Ovary (tissue), 7 donors: ENCODE measurements at regions not wholly inside any gene's neighbourhood (a gene's known extent, or its start where the extent isn't known, plus 50 kb on each side); places are given as distances from the start of the nearest gene placed in this dataset.

Experiments
- DNase-seq, 5 donors: peaks; one replicate each; pipeline ENCODE4 v3.0.0-alpha.2; 2019 to 2020
- H3K27ac ChIP-seq, 2 donors: fragments of 200-600 bp; one replicate each; pipeline versions ENCODE4 v1.5.1 to v1.8.0; 2019 to 2022
- H3K27me3 ChIP-seq: fragments of 200-600 bp; one replicate; pipeline ENCODE4 v1.8.0; 2022
- H3K36me3 ChIP-seq: fragments of 200-600 bp; sonication (generic); one replicate; pipeline ENCODE4 v1.5.1; 2019
- H3K4me1 ChIP-seq: one replicate; pipeline ENCODE4 v1.8.1; 2013; ENCODE audit warnings: mild to moderate bottlenecking, moderate library complexity; ENCODE audit not compliant: insufficient read depth
- H3K4me3 ChIP-seq: fragments of 200-600 bp; sonication (generic); one replicate; pipeline ENCODE4 v1.5.1; 2017
- H3K9me3 ChIP-seq, 2 donors: fragments of 200-600 bp in 1 of 2; sonication (generic) in 1 of 2; one replicate each; pipeline versions ENCODE4 v1.5.1 to v1.8.1; 2013 to 2019; ENCODE audit warnings: mild to moderate bottlenecking in 1 of 2, moderate library complexity in 1 of 2
- CTCF ChIP-seq, 3 donors: fragments of 450-650 bp in 2 of 3; fragments of 200-600 bp in 1 of 3; IDR thresholded peaks; one replicate each; pipeline versions ENCODE4 v1.5.1 to v1.8.0; 2016 to 2022; ENCODE audit warnings: antibody characterized with exemption in 3 of 3, mild to moderate bottlenecking in 1 of 3
- EP300 ChIP-seq: sonication (generic); formaldehyde crosslinking; IDR thresholded peaks from one replicate; pipeline ENCODE4 v1.6.1; 2017; ENCODE audit warnings: antibody characterized with exemption
- POLR2A ChIP-seq: fragments of 450-650 bp; IDR thresholded peaks from one replicate; pipeline ENCODE4 v1.6.1; 2017; ENCODE audit warnings: antibody characterized with exemption, mild to moderate bottlenecking, moderate library complexity
- WGBS, 3 donors: extraction: QIAGEN DNeasy Blood & Tissue Kit in 1 of 3; methylation state at CpG; one replicate each; pipeline versions ENCODE4 v1.1.5 to v1.1.7; 2013 to 2017; 5-methylcytosine and 5-hydroxymethylcytosine counted together
- intact Hi-C, 4 donors: fragments of 100-400 bp; cut with DNase I; formaldehyde crosslinking; loops; one replicate each; pipeline versions ENCODE4 v1.11.0 to v1.15.1; 2022 to 2023
- donor health status: DM: no; HTN: no; CAD: no; lungs with moderate emphysema.
- donor health status: DM: no; HTN: no; CAD: no.
- donor health status: Bipolar disorder and iron deficiency.
- donor health status: DM: no; HTN: no; CAD: no.
- donor health status: DM: yes; HTN: yes; CAD: no.

GRCh38 chr16:73845238-73846006 lies 451.2 kb upstream of the PSMD7 start:
- TF ChIP-seq EP300 (no peak), CTCF (IDR thresholded peaks at IDR 0.05) (no peak), POLR2A (no peak)
- Histone ChIP-seq H3K4me1 (no peaks in the 10 kb centered on the region), H3K36me3 (no peaks in the 10 kb centered on the region), H3K4me3 (no peak overlapping the region), H3K9me3 (no peaks in the 10 kb centered on the region), H3K27ac (no peak overlapping the region), H3K27me3 (no peaks in the 10 kb centered on the region)
- intact Hi-C loops: no loop called here
- DNase-seq: no peak
- 45 to 67% (median 53%) methylated on average over 7 of the region's 7 CpGs for WGBS, 3 donors

GRCh38 chr16:73840728-73841127 lies 455.9 kb upstream of the PSMD7 start:
- WGBS, 3 donors: 65 to 79% (median 67%) methylated on average over 4 of the region's 4 CpGs
- no peaks in the 10 kb centered on the region for H3K9me3 ChIP-seq
- H3K27ac ChIP-seq: no peak overlapping the region
- no peaks in the 10 kb centered on the region for H3K4me1 ChIP-seq
- H3K27me3 ChIP-seq: no peaks in the 10 kb centered on the region
- intact Hi-C loops: no loop called here
- no peak for DNase-seq
- no peak for TF ChIP-seq POLR2A
- TF ChIP-seq EP300: no peak
- TF ChIP-seq CTCF (IDR thresholded peaks at IDR 0.05): no peak
- H3K36me3 ChIP-seq: no peaks in the 10 kb centered on the region
- H3K4me3 ChIP-seq: no peak overlapping the region

GRCh38 chr16:73831220-73831619 lies 465.4 kb upstream of the PSMD7 start:
- Histone ChIP-seq H3K27ac (no peak overlapping the region), H3K9me3 (no peaks in the 10 kb centered on the region), H3K4me1 (no peaks in the 10 kb centered on the region), H3K4me3 (no peak overlapping the region), H3K27me3 (no peaks in the 10 kb centered on the region), H3K36me3 (no peaks in the 10 kb centered on the region)
- TF ChIP-seq POLR2A (no peak), EP300 (no peak), CTCF (IDR thresholded peaks at IDR 0.05) (no peak)
- intact Hi-C loops: no loop called here
- 66 to 77% (median 68%) methylated on average over 8 of the region's 8 CpGs for WGBS, 3 donors
- DNase-seq: no peak

- H3K27ac ChIP-seq: no peak overlapping the region
- DNase-seq: no peak
- H3K4me1 ChIP-seq: no peaks in the 10 kb centered on the region
- WGBS, 3 donors: 86 to 89% (median 88%) methylated on average over 7 of the region's 7 CpGs
- H3K36me3 ChIP-seq: no peaks in the 10 kb centered on the region
- H3K9me3 ChIP-seq: no peaks in the 10 kb centered on the region
- TF ChIP-seq CTCF (IDR thresholded peaks at IDR 0.05) (no peak), POLR2A (no peak), EP300 (no peak)
- intact Hi-C loops: no loop called here
- no peak overlapping the region for H3K4me3 ChIP-seq
- H3K27me3 ChIP-seq: no peaks in the 10 kb centered on the region
These were observed 473.3 kb upstream of the PSMD7 start for GRCh38 chr16:73823205-73823849.
